ENCODE measurements at regions not wholly inside any gene's neighbourhood (a gene's known extent, or its start where the extent isn't known, plus 50 kb on each side); places are given as distances from the start of the nearest gene placed in this dataset.

DNA sequence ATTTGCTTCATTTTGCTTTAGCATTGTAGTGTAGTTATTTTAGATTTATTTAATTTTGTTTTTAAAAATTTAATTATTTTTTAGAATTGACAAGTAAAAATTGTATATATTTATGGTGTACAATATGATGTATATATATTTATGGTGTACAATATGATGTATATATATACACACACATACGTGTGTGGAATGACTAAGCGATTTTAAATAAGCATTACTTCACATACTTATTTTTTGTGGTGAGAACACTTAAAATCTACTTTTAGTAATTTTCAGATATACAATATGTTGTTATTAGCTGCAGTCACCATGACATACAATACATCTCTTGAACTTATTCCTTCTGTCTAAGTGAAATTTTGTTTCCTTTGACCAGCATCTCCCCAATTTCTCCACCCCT lies 172.9 kb downstream of the SPRY1 start:
- TF ChIP-seq, protein P1, sequence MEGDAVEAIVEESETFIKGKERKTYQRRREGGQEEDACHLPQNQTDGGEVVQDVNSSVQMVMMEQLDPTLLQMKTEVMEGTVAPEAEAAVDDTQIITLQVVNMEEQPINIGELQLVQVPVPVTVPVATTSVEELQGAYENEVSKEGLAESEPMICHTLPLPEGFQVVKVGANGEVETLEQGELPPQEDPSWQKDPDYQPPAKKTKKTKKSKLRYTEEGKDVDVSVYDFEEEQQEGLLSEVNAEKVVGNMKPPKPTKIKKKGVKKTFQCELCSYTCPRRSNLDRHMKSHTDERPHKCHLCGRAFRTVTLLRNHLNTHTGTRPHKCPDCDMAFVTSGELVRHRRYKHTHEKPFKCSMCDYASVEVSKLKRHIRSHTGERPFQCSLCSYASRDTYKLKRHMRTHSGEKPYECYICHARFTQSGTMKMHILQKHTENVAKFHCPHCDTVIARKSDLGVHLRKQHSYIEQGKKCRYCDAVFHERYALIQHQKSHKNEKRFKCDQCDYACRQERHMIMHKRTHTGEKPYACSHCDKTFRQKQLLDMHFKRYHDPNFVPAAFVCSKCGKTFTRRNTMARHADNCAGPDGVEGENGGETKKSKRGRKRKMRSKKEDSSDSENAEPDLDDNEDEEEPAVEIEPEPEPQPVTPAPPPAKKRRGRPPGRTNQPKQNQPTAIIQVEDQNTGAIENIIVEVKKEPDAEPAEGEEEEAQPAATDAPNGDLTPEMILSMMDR (conservative IDR thresholded peaks at IDR 0.05) = no peak
- TF ChIP-seq ZFX (IDR thresholded peaks at IDR 0.05) = no peak
